CD4-positive, CD25-positive, alpha-beta regulatory T cell (primary cell): ENCODE measurements at regions not wholly inside any gene's neighbourhood (a gene's known extent, or its start where the extent isn't known, plus 50 kb on each side); places are given as distances from the start of the nearest gene placed in this dataset.
"Not testable (repeated sequence)": the region's sequence is repeated elsewhere in the genome, so short reads cannot be mapped to it uniquely, and the experiment has no call there.

Source experiments
- ATAC-seq, 2 donors: fragments of 150-1000 bp; cut with Tn5 transposase; one replicate each; pipeline ENCODE4 v1.10.0; 2021; ENCODE audit warnings: low read depth in 2 of 2, moderate number of reproducible peaks in 2 of 2, moderate library complexity in 1 of 2
- DNase-seq, 3 donors: peaks; one replicate each; pipeline versions ENCODE4 v3.0.0 to v3.0.0-alpha.2; 2012 to 2022; ENCODE audit warnings: mixed read lengths in 1 of 3
- H3K27ac ChIP-seq: one replicate; pipeline ENCODE4 v1.7.0; 2013; ENCODE audit warnings: mild to moderate bottlenecking, low read length; ENCODE audit not compliant: insufficient read depth, poor library complexity, severe bottlenecking
- H3K27me3 ChIP-seq: one replicate; pipeline ENCODE4 v1.7.0; 2013; ENCODE audit warnings: low read length; ENCODE audit not compliant: control insufficient read depth, insufficient read depth
- H3K36me3 ChIP-seq: one replicate; pipeline ENCODE4 v1.7.0; 2013; ENCODE audit warnings: mild to moderate bottlenecking, low read length, moderate library complexity; ENCODE audit not compliant: control insufficient read depth, insufficient read depth
- H3K4me1 ChIP-seq: 2 replicates; pipeline ENCODE4 v1.7.0; 2013; ENCODE audit warnings: mild to moderate bottlenecking, low read length; ENCODE audit not compliant: insufficient read depth, control insufficient read depth, poor library complexity, severe bottlenecking
- H3K4me3 ChIP-seq: one replicate; pipeline ENCODE4 v1.7.0; 2013; ENCODE audit warnings: low read depth, mild to moderate bottlenecking, low read length, moderate library complexity
- H3K9me3 ChIP-seq, 2 experiments: 1 replicate in 1 of 2; 2 replicates in 1 of 2; pipeline ENCODE4 v1.7.0; 2013; ENCODE audit warnings: low read length in 2 of 2, mild to moderate bottlenecking in 1 of 2, moderate library complexity in 1 of 2; ENCODE audit not compliant: control insufficient read depth in 2 of 2
- H3K27ac Mint-ChIP-seq, 3 donors: one replicate each; pipeline ENCODE4 v1.8.0; 2020 to 2022; ENCODE audit warnings: mild to moderate bottlenecking in 3 of 3, mixed read lengths in 3 of 3, moderate library complexity in 2 of 3
- H3K27me3 Mint-ChIP-seq: one replicate; pipeline ENCODE4 v1.8.0; 2022; ENCODE audit warnings: mild to moderate bottlenecking, mixed read lengths
- H3K36me3 Mint-ChIP-seq: one replicate; pipeline ENCODE4 v1.8.0; 2020; ENCODE audit warnings: mixed read lengths
- H3K4me1 Mint-ChIP-seq, 4 donors: one replicate each; pipeline ENCODE4 v1.8.0; 2020 to 2022; ENCODE audit warnings: mixed read lengths in 4 of 4, mild to moderate bottlenecking in 1 of 4
- H3K4me3 Mint-ChIP-seq, 4 donors: one replicate each; pipeline ENCODE4 v1.8.0; 2020 to 2022; ENCODE audit warnings: mild to moderate bottlenecking in 4 of 4, mixed read lengths in 4 of 4, moderate library complexity in 3 of 4
- H3K9me3 Mint-ChIP-seq, 7 donors: one replicate each; pipeline ENCODE4 v1.8.0; 2020 to 2022; ENCODE audit warnings: mixed read lengths in 7 of 7, mild to moderate bottlenecking in 3 of 7, moderate library complexity in 2 of 7

- H3K27ac Mint-ChIP-seq = no peak overlapping the region
- Histone ChIP-seq H3K36me3 (no peaks in the 10 kb centered on the region), H3K27me3 (no peaks in the 10 kb centered on the region), H3K4me1 (no peaks in the 10 kb centered on the region), H3K4me3 (no peak overlapping the region), H3K27ac (no peak overlapping the region), H3K9me3 (no peaks in the 10 kb centered on the region)
- no peak for DNase-seq
- H3K27me3 Mint-ChIP-seq = no peaks in the 10 kb centered on the region
- H3K36me3 Mint-ChIP-seq = no peaks in the 10 kb centered on the region
- no peaks in the 10 kb centered on the region for H3K4me1 Mint-ChIP-seq
- no peak overlapping the region for H3K4me3 Mint-ChIP-seq
- H3K9me3 Mint-ChIP-seq = peaks cover 0 to 24% (median 7%) of the 10 kb centered on the region in 7 donors
- no peak for ATAC-seq
These were observed 737.9 kb downstream of the GALC start for GRCh38 chr14:87255058-87255457.

GRCh38 chr14:87254331-87254874 is 738.6 kb downstream of the GALC start:
- Mint-ChIP-seq H3K4me1 (no peaks in the 10 kb centered on the region), H3K9me3 (peaks cover 0 to 22% (median 7%) of the 10 kb centered on the region in 7 donors), H3K27me3 (no peaks in the 10 kb centered on the region), H3K4me3 (no peak overlapping the region), H3K27ac (no peak overlapping the region), H3K36me3 (no peaks in the 10 kb centered on the region)
- Histone ChIP-seq H3K27ac (no peak overlapping the region), H3K9me3 (no peaks in the 10 kb centered on the region), H3K36me3 (no peaks in the 10 kb centered on the region), H3K27me3 (no peaks in the 10 kb centered on the region), H3K4me3 (no peak overlapping the region), H3K4me1 (no peaks in the 10 kb centered on the region)
- DNase-seq (no peak), ATAC-seq (no peak)

DNA sequence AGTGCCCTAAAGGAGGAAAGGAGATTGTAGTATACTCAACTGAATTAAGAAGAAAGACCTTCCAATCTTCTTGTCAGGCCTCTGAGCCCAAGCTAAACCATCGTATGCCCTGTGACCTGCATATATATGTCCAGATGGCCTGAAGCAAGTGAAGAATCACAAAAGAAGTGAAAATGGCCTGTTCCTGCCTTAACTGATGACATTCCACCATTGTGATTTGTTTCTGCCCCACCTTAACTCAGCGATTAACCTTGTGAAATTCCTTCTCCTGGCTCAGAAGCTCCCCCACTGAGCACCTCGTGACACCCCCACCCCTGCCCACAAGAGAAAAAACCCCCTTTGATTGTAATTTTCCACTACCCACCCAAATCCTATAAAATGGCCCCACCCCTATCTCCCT is 739.2 kb downstream of the GALC start:
- H3K36me3 Mint-ChIP-seq, ATAC-seq, H3K4me1 ChIP-seq, H3K9me3 ChIP-seq, H3K36me3 ChIP-seq, H3K27ac Mint-ChIP-seq, H3K27me3 Mint-ChIP-seq, H3K27me3 ChIP-seq, H3K27ac ChIP-seq, DNase-seq, H3K4me3 Mint-ChIP-seq, H3K4me1 Mint-ChIP-seq, H3K4me3 ChIP-seq: not testable (repeated sequence)
- H3K9me3 Mint-ChIP-seq = peaks cover 0 to 16% (median 8%) of the 10 kb centered on the region in 7 donors

DNA sequence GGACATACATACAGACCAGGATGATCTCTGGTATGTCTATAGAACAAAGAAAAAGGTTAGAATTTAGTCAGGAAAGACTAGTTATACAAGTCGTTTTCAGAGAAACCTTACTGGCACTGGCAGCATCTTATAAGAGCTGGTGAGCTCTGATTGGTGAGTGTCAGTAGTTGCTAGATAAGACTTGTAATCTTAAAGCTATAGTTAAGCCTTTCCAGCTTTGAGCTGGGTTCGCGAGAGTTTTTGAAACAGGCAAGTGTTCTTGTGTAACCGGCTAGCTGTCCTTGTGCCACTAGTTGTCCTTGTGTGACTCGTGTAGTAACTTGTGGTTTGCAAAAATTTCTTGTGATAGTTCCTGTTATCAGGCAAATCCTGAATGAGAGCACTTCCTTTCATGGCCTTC is 740.9 kb downstream of the GALC start:
- ATAC-seq (no peak), DNase-seq (no peak)
- Mint-ChIP-seq H3K27me3 (no peaks in the 10 kb centered on the region), H3K27ac (no peak overlapping the region), H3K36me3 (no peaks in the 10 kb centered on the region), H3K9me3 (peaks cover 0 to 16% (median 10%) of the 10 kb centered on the region in 7 donors), H3K4me1 (no peaks in the 10 kb centered on the region), H3K4me3 (no peak overlapping the region)
- H3K4me1 ChIP-seq = no peaks in the 10 kb centered on the region
- no peak overlapping the region for H3K4me3 ChIP-seq
- no peaks in the 10 kb centered on the region for H3K36me3 ChIP-seq
- no peak overlapping the region for H3K27ac ChIP-seq
- peaks cover 0 to 1% of the 10 kb centered on the region in 2 experiments for H3K9me3 ChIP-seq
- no peaks in the 10 kb centered on the region for H3K27me3 ChIP-seq

GRCh38 chr14:87251011-87251410 is 742.0 kb downstream of the GALC start:
- no peak for ATAC-seq
- Histone ChIP-seq H3K4me1 (no peaks in the 10 kb centered on the region), H3K27me3 (no peaks in the 10 kb centered on the region), H3K4me3 (no peak overlapping the region), H3K27ac (no peak overlapping the region), H3K9me3 (peaks cover 0 to 4% of the 10 kb centered on the region in 2 experiments), H3K36me3 (no peaks in the 10 kb centered on the region)
- no peak for DNase-seq
- no peaks in the 10 kb centered on the region for H3K27me3 Mint-ChIP-seq
- no peaks in the 10 kb centered on the region for H3K4me1 Mint-ChIP-seq
- no peak overlapping the region for H3K4me3 Mint-ChIP-seq
- H3K27ac Mint-ChIP-seq = no peak overlapping the region
- H3K36me3 Mint-ChIP-seq = no peaks in the 10 kb centered on the region
- H3K9me3 Mint-ChIP-seq = peaks cover 0 to 21% (median 10%) of the 10 kb centered on the region in 7 donors

DNA sequence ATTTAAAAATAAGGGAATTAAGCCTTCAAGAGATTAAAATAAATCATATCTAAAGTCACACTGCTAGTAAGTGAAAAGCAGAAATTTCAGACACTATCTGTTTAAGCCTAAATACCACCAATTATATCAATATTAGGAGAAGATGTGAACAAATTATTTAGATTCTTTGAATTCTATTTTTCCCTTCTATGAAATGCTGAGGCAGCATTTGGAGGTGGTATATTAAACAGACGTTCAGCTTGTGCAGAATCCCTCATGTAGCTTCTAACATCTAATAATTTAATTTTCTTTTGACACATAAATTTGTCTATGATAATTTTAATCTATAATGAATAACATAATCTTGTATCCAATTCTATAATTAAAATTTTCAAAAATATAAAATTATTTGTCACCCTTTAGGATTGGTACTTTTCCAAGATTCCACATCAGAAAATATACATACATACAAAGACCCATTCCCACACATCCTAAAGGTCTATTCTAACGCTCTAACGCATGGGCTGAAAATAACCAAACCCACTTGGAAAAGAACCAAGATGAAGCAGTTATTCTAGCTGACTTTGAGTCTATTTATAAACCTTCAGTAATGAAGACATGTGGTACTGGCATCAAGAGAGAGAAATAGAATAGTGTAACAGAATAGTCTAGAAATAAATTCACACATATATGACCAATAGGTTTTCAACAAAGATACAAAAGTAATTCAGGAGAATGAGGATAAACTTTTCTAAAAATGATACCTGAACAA is 751.8 kb downstream of the GALC start:
- Histone ChIP-seq H3K4me3 (no peak overlapping the region), H3K27me3 (no peaks in the 10 kb centered on the region), H3K4me1 (no peaks in the 10 kb centered on the region), H3K9me3 (no peaks in the 10 kb centered on the region), H3K36me3 (no peaks in the 10 kb centered on the region), H3K27ac (no peak overlapping the region)
- DNase-seq (no peak), ATAC-seq (no peak)
- Mint-ChIP-seq H3K27me3 (no peaks in the 10 kb centered on the region), H3K27ac (no peak overlapping the region), H3K4me1 (no peaks in the 10 kb centered on the region), H3K36me3 (no peaks in the 10 kb centered on the region), H3K9me3 (peaks cover 2 to 30% (median 11%) of the 10 kb centered on the region in 7 donors), H3K4me3 (no peak overlapping the region)

GRCh38 chr14:87240319-87240718 is 752.7 kb downstream of the GALC start:
- not testable (repeated sequence) for H3K36me3 Mint-ChIP-seq, H3K4me3 ChIP-seq, H3K27me3 Mint-ChIP-seq, H3K9me3 ChIP-seq, H3K4me1 Mint-ChIP-seq, H3K4me3 Mint-ChIP-seq, H3K27me3 ChIP-seq, H3K36me3 ChIP-seq, H3K27ac Mint-ChIP-seq, H3K4me1 ChIP-seq, H3K27ac ChIP-seq, ATAC-seq, DNase-seq
- H3K9me3 Mint-ChIP-seq = peaks cover 2 to 27% (median 11%) of the 10 kb centered on the region in 7 donors

DNA sequence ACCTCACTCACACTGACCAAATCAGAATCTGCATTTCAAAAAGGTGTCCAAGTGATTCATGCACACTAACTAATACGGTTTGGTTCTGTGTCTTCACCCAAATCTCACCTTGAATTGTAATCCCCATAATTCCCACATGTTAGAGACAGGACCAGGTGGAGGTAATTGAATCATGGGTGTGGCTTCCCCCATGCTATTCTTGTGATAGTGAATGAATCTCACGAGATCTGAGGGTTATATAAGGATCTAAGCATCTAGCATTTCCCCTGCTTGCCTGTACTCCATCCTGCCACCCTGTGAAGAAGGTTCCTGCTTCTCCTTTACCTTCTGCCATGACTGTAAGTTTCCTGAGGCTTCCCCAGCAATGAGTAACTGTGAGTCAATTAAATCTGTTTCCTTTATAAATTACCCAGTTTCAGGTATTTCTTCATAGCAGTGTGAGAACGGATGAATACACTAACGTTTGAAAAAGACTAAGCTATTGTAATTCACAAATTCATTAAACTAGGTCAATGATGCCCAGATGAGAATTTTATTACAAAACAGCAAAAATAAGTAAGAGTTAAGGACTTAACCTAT is 759.1 kb downstream of the GALC start:
- Histone ChIP-seq H3K27me3 (no peaks in the 10 kb centered on the region), H3K27ac (no peak overlapping the region), H3K4me3 (no peak overlapping the region), H3K9me3 (peaks cover 0 to 9% of the 10 kb centered on the region in 2 experiments), H3K4me1 (no peaks in the 10 kb centered on the region), H3K36me3 (no peaks in the 10 kb centered on the region)
- Mint-ChIP-seq H3K4me3 (no peak overlapping the region), H3K36me3 (no peaks in the 10 kb centered on the region), H3K27ac (no peak overlapping the region), H3K27me3 (no peaks in the 10 kb centered on the region), H3K4me1 (no peaks in the 10 kb centered on the region), H3K9me3 (peaks cover 1 to 43% (median 14%) of the 10 kb centered on the region in 7 donors)
- no peak for ATAC-seq
- DNase-seq = no peak
